B cell (primary cell): ENCODE measurements at regions not wholly inside any gene's neighbourhood (a gene's known extent, or its start where the extent isn't known, plus 50 kb on each side); places are given as distances from the start of the nearest gene placed in this dataset.

Source experiments
- ATAC-seq: fragments of 200-7000 bp; cut with Tn5 transposase; one replicate; pipeline ENCODE4 v1.10.0; 2021; ENCODE audit warnings: low read depth, mild to moderate bottlenecking, moderate number of reproducible peaks, moderate library complexity
- CTCF ChIA-PET: fragments of 350-600 bp; sonication (Branson Sonifier 250); formaldehyde crosslinking; loops from one replicate; lab custom pipeline; 2021; ENCODE audit warnings: antibody characterized with exemption, inconsistent platforms; lab: Charles Lee
- POLR2A ChIA-PET: fragments of 350-600 bp; sonication (Branson Sonifier 250); formaldehyde crosslinking; loops from one replicate; lab custom pipeline; 2021; ENCODE audit warnings: antibody characterized with exemption; lab: Charles Lee
- DNase-seq: peaks from one replicate; pipeline ENCODE4 v3.0.0; 2013
- H2AFZ ChIP-seq: 2 replicates; pipeline ENCODE4 v1.6.1; 2012; ENCODE audit warnings: mild to moderate bottlenecking, low read depth, low read length; ENCODE audit not compliant: insufficient read depth, poor library complexity, severe bottlenecking
- H3K27ac ChIP-seq, 2 donors: 1 replicate in 1 of 2; 2 replicates in 1 of 2; pipeline ENCODE4 v1.5.1; 2012 to 2013; ENCODE audit warnings: low read length in 2 of 2, mild to moderate bottlenecking in 2 of 2, moderate library complexity in 1 of 2
- H3K27me3 ChIP-seq, 4 experiments: fragments of 200-600 bp in 1 of 4; sonication (generic) in 1 of 4; replicated peaks in 1 of 4; 1 replicate in 2 of 4; 2 replicates in 2 of 4; pipeline versions ENCODE4 v1.6.1 to v1.7.0; 2013 to 2016; ENCODE audit warnings: low read length in 3 of 4, mild to moderate bottlenecking in 2 of 4, mixed read lengths in 1 of 4, moderate library complexity in 1 of 4; ENCODE audit not compliant: insufficient read depth in 4 of 4, control insufficient read depth in 3 of 4; ENCODE audit errors: control extremely low read depth in 1 of 4
- H3K36me3 ChIP-seq, 2 experiments: replicated peaks in 1 of 2; 1 replicate in 1 of 2; 2 replicates in 1 of 2; pipeline versions ENCODE4 v1.6.1 to v1.7.1; 2013; ENCODE audit warnings: low read length in 1 of 2; ENCODE audit not compliant: insufficient read depth in 2 of 2, control insufficient read depth in 1 of 2; ENCODE audit errors: control extremely low read depth in 1 of 2, extremely low read depth in 1 of 2
- H3K4me1 ChIP-seq, 2 donors: fragments of 200-600 bp in 1 of 2; sonication (generic) in 1 of 2; 1 replicate in 1 of 2; 2 replicates in 1 of 2; pipeline versions ENCODE4 v1.5.1 to v1.6.1; 2013 to 2017; ENCODE audit warnings: low read length in 2 of 2; ENCODE audit not compliant: control insufficient read depth in 2 of 2, insufficient read depth in 2 of 2
- H3K4me2 ChIP-seq: replicated peaks from 2 replicates; pipeline ENCODE3; 2012; ENCODE audit warnings: mild to moderate bottlenecking, low read depth, low read length; ENCODE audit not compliant: poor library complexity, severe bottlenecking
- H3K4me3 ChIP-seq, 5 experiments: fragments of 200-600 bp in 1 of 5; sonication (generic) in 1 of 5; 1 replicate in 3 of 5; 2 replicates in 2 of 5; pipeline versions ENCODE4 v1.5.1 to v1.7.0; 2011 to 2016; ENCODE audit warnings: low read length in 4 of 5, mild to moderate bottlenecking in 4 of 5, low read depth in 2 of 5, control low read depth in 1 of 5, moderate library complexity in 1 of 5; ENCODE audit not compliant: insufficient read depth in 1 of 5; ENCODE audit errors: control extremely low read depth in 1 of 5, extremely low read depth in 1 of 5
- H3K79me2 ChIP-seq: fragments of 200-600 bp; sonication (generic); one replicate; pipeline ENCODE4 v1.6.0; 2016; ENCODE audit warnings: low read length; ENCODE audit not compliant: control insufficient read depth, insufficient read depth
- H3K9ac ChIP-seq: fragments of 200-600 bp; sonication (generic); 2 replicates; pipeline ENCODE4 v1.6.1; 2017; ENCODE audit warnings: mild to moderate bottlenecking, low read length, moderate library complexity
- H3K9me3 ChIP-seq, 3 donors: one replicate each; pipeline versions ENCODE4 v1.6.1 to v1.7.1; 2013; ENCODE audit warnings: low read length in 2 of 3; ENCODE audit not compliant: control insufficient read depth in 2 of 3, insufficient read depth in 1 of 3; ENCODE audit errors: control extremely low read depth in 1 of 3
- H4K20me1 ChIP-seq: 2 replicates; pipeline ENCODE4 v1.6.0; 2012; ENCODE audit warnings: mild to moderate bottlenecking, low read length; ENCODE audit not compliant: insufficient read depth, control insufficient read depth, poor library complexity, severe bottlenecking
- H3K27ac Mint-ChIP-seq: one replicate; pipeline ENCODE4 v1.8.0; 2021; ENCODE audit warnings: mixed read lengths
- H3K27me3 Mint-ChIP-seq: one replicate; pipeline ENCODE4 v1.8.0; 2021; ENCODE audit warnings: mixed read lengths
- H3K4me1 Mint-ChIP-seq: one replicate; pipeline ENCODE4 v1.8.0; 2021; ENCODE audit warnings: mixed read lengths
- H3K4me3 Mint-ChIP-seq: one replicate; pipeline ENCODE4 v1.8.0; 2021; ENCODE audit warnings: mixed read lengths
- H3K9me3 Mint-ChIP-seq: one replicate; pipeline ENCODE4 v1.8.0; 2022; ENCODE audit warnings: mixed read lengths; ENCODE audit not compliant: insufficient read depth
- EZH2 ChIP-seq: IDR thresholded peaks from 2 replicates; pipeline ENCODE4 v1.6.1; 2012; ENCODE audit warnings: borderline replicate concordance, low read depth, mild to moderate bottlenecking, moderate library complexity, low read length; ENCODE audit not compliant: insufficient read depth, poor library complexity, severe bottlenecking
- WGBS: methylation state at CpG from one replicate; pipeline ENCODE4 v1.1.5; 2013; ENCODE audit warnings: missing lambda C conversion rate; ENCODE audit not compliant: insufficient coverage; 5-methylcytosine and 5-hydroxymethylcytosine counted together
- intact Hi-C: fragments of 100-400 bp; cut with micrococcal nuclease; formaldehyde crosslinking; loops from one replicate; pipeline ENCODE4 v1.10.0; 2022
- TF ChIP-seq, protein P1 (sequence below): fragments of 200-600 bp; IDR thresholded peaks from one replicate; pipeline ENCODE4 v1.8.0; 2022; ENCODE audit warnings: antibody characterized with exemption, mild to moderate bottlenecking

DNA sequence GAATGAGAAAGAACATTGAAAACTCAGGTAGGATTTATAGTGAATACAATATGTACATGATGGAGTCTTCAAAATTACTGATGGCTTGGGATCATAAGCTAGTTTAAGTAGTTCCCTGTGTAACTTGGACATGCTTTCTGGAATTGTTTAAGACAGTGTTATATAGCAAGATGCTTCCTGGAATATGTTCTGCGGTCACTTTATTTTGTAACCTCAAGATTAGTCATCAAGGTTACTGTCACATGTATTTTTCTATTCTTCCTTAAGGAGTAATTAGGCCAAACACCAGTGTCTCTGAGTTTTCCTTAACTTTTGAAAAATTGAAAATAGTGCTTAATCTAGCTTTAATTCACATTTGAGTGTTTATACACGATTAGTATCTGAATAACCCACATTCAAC is 760.3 kb upstream of the ARRDC4 start:
- H3K36me3 ChIP-seq, result no peaks in the 10 kb centered on the region
- no peak for TF ChIP-seq EZH2
- TF ChIP-seq, protein P1, sequence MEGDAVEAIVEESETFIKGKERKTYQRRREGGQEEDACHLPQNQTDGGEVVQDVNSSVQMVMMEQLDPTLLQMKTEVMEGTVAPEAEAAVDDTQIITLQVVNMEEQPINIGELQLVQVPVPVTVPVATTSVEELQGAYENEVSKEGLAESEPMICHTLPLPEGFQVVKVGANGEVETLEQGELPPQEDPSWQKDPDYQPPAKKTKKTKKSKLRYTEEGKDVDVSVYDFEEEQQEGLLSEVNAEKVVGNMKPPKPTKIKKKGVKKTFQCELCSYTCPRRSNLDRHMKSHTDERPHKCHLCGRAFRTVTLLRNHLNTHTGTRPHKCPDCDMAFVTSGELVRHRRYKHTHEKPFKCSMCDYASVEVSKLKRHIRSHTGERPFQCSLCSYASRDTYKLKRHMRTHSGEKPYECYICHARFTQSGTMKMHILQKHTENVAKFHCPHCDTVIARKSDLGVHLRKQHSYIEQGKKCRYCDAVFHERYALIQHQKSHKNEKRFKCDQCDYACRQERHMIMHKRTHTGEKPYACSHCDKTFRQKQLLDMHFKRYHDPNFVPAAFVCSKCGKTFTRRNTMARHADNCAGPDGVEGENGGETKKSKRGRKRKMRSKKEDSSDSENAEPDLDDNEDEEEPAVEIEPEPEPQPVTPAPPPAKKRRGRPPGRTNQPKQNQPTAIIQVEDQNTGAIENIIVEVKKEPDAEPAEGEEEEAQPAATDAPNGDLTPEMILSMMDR, result no peak
- H4K20me1 ChIP-seq, result no peaks in the 10 kb centered on the region
- ChIA-PET CTCF (no interaction called here), POLR2A (no interaction called here)
- H3K9me3 Mint-ChIP-seq, result peaks cover 2% of the 10 kb centered on the region
- intact Hi-C loops, result no loop called here
- WGBS, result no CpG with 5 or more reads among the region's 2 CpGs
- no peak overlapping the region for H3K4me3 Mint-ChIP-seq
- H3K9ac ChIP-seq, result no peak overlapping the region
- no peak for DNase-seq
- no peak overlapping the region for H3K4me3 ChIP-seq
- no peak for ATAC-seq
- H3K27me3 Mint-ChIP-seq, result no peaks in the 10 kb centered on the region
- no peaks in the 10 kb centered on the region for H3K79me2 ChIP-seq
- H2AFZ ChIP-seq, result no peak overlapping the region
- no peaks in the 10 kb centered on the region for H3K9me3 ChIP-seq
- no peak overlapping the region for H3K27ac ChIP-seq
- no peaks in the 10 kb centered on the region for H3K27me3 ChIP-seq
- no peaks in the 10 kb centered on the region for H3K4me1 ChIP-seq
- H3K4me2 ChIP-seq, result no peak overlapping the region
- no peak overlapping the region for H3K27ac Mint-ChIP-seq
- H3K4me1 Mint-ChIP-seq, result no peaks in the 10 kb centered on the region

DNA sequence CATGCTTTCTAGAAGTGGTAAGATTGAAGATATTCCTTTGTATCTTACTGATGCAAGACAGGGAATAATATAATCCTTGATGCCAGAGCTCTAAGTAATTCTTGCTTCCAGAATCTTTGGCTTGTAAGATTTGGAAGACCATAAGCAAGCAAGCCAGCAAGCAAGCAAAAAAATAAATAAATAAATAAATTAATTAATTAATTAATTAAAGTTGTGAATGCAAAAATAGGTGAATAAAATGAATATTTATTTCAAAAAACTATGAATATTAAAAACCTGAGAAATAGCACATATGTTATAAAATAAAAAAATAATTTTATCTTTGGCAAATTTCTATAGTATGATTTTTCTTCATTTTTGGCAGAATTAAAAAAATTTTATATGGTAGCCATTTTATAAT is 750.2 kb upstream of the ARRDC4 start:
- Histone ChIP-seq H3K27ac (no peak overlapping the region), H3K36me3 (no peaks in the 10 kb centered on the region), H3K4me2 (no peak overlapping the region), H3K79me2 (no peaks in the 10 kb centered on the region), H3K4me1 (no peaks in the 10 kb centered on the region), H2AFZ (no peak overlapping the region), H4K20me1 (no peaks in the 10 kb centered on the region), H3K9me3 (no peaks in the 10 kb centered on the region), H3K9ac (no peak overlapping the region), H3K27me3 (no peaks in the 10 kb centered on the region), H3K4me3 (no peak overlapping the region)
- intact Hi-C loops, result no loop called here
- POLR2A ChIA-PET, result no interaction called here
- H3K9me3 Mint-ChIP-seq, result no peaks in the 10 kb centered on the region
- no peaks in the 10 kb centered on the region for H3K27me3 Mint-ChIP-seq
- CTCF ChIA-PET, result no interaction called here
- no peak for TF ChIP-seq EZH2
- TF ChIP-seq, protein P1, result no peak
- no peak for ATAC-seq
- H3K4me1 Mint-ChIP-seq, result no peaks in the 10 kb centered on the region
- H3K27ac Mint-ChIP-seq, result no peak overlapping the region
- H3K4me3 Mint-ChIP-seq, result no peak overlapping the region
- no peak for DNase-seq
